K562 (cell line): ENCODE measurements at regions not wholly inside any gene's neighbourhood (a gene's known extent, or its start where the extent isn't known, plus 50 kb on each side); places are given as distances from the start of the nearest gene placed in this dataset.

Experiments
- ATAC-seq: fragments of 200-7000 bp; cut with Tn5 transposase; 3 replicates; pipeline ENCODE4 v1.9.1; 2020; ENCODE audit warnings: moderate library complexity
- BruUV-seq: library from RNA; stranded (reverse); fragments of 400-500 nt; replicated peaks from 2 replicates; lab custom pipeline; 2021; lab: Mats Ljungman, UMichigan
- CTCF ChIA-PET: fragments of 300-600 bp; formaldehyde crosslinking; extraction: SDS; loops from one replicate; lab custom pipeline; 2021; ENCODE audit warnings: low intra/inter-chr PET ratio; lab: Yijun Ruan, JAX
- POLR2A ChIA-PET: fragments of 300-600, 350-650 bp; sonication (Branson Sonifier 250); formaldehyde crosslinking; extraction: SDS; loops from one replicate; lab custom pipeline; 2021; ENCODE audit warnings: antibody characterized with exemption, inconsistent platforms; lab: Yijun Ruan, JAX
- DNase-seq, 4 experiments: peaks; one replicate each; pipeline versions ENCODE4 v3.0.0 to v3.0.0-alpha.2; 2011 to 2018; ENCODE audit warnings: low spot score in 3 of 4, mixed read lengths in 3 of 4; ENCODE audit errors: extremely low read depth in 1 of 4
- FAIRE-seq: peaks from 2 replicates; lab custom pipeline; 2011; peaks lifted over from hg19 to GRCh38; lab: Jason Lieb, UNC
- H2AFZ ChIP-seq: 2 replicates; pipeline ENCODE4 v1.6.0; 2011; ENCODE audit warnings: low read depth, low read length, control low read depth, inconsistent platforms
- H3K27ac ChIP-seq: fragments of 200-600 bp; 3 replicates; pipeline ENCODE4 v1.8.0; 2011; ENCODE audit warnings: low read depth, mild to moderate bottlenecking, control low read depth, inconsistent platforms, low read length, moderate library complexity, mixed read lengths; ENCODE audit errors: extremely low read depth
- H3K27me3 ChIP-seq, 2 experiments: fragments of 300-600 bp in 1 of 2; 2 replicates in 1 of 2; 3 replicates in 1 of 2; pipeline versions ENCODE4 v1.6.0 to v1.8.0; 2011; ENCODE audit warnings: inconsistent platforms in 2 of 2, low read length in 2 of 2, mild to moderate bottlenecking in 1 of 2, mixed read lengths in 1 of 2, moderate library complexity in 1 of 2; ENCODE audit not compliant: control insufficient read depth in 2 of 2, insufficient read depth in 2 of 2
- H3K36me3 ChIP-seq: fragments of 300-600 bp; 3 replicates; pipeline ENCODE4 v1.8.0; 2011; ENCODE audit warnings: mild to moderate bottlenecking, low read length, inconsistent platforms; ENCODE audit not compliant: control insufficient read depth, insufficient read depth
- H3K4me1 ChIP-seq, 2 experiments: fragments of 200-600 bp in 1 of 2; replicated peaks in 1 of 2; 2 replicates in 1 of 2; 3 replicates in 1 of 2; pipeline versions ENCODE4 v1.5.1 to v1.8.0; 2011; ENCODE audit warnings: inconsistent platforms in 2 of 2, low read length in 2 of 2, mild to moderate bottlenecking in 1 of 2, mixed read lengths in 1 of 2, moderate library complexity in 1 of 2; ENCODE audit not compliant: control insufficient read depth in 2 of 2, insufficient read depth in 2 of 2
- H3K4me2 ChIP-seq: 2 replicates; pipeline ENCODE4 v1.6.1; 2011; ENCODE audit warnings: low read length, control low read depth, inconsistent platforms, mixed read lengths; ENCODE audit not compliant: insufficient read depth
- H3K4me3 ChIP-seq: fragments of 200-600 bp; sonication (generic), shearing (Covaris generic); 2 replicates; pipeline ENCODE4 v1.5.1; 2016; ENCODE audit warnings: control low read depth, inconsistent platforms
- H3K79me2 ChIP-seq: fragments of 200-600 bp; 3 replicates; pipeline ENCODE4 v1.8.0; 2011; ENCODE audit warnings: low read length, inconsistent platforms; ENCODE audit not compliant: control insufficient read depth, insufficient read depth
- H3K9ac ChIP-seq, 2 experiments: 2 replicates each; pipeline versions ENCODE4 v1.6.0 to v1.6.1; 2011; ENCODE audit warnings: low read depth in 2 of 2, low read length in 2 of 2, control low read depth in 1 of 2, inconsistent platforms in 1 of 2, mild to moderate bottlenecking in 1 of 2, mixed read lengths in 1 of 2; ENCODE audit not compliant: insufficient read depth in 1 of 2
- H3K9me1 ChIP-seq: one replicate; pipeline ENCODE4 v1.6.0; 2011; ENCODE audit warnings: inconsistent platforms, mild to moderate bottlenecking, low read length, moderate library complexity; ENCODE audit not compliant: control insufficient read depth, insufficient read depth
- H3K9me3 ChIP-seq: replicated peaks from 2 replicates; pipeline ENCODE4 v1.5.1; 2011; ENCODE audit warnings: low read depth, low read length, inconsistent platforms; ENCODE audit not compliant: control insufficient read depth, insufficient read depth
- H4K20me1 ChIP-seq: replicated peaks from 2 replicates; pipeline ENCODE4 v1.6.1; 2011; ENCODE audit warnings: low read length, inconsistent platforms, mixed read lengths; ENCODE audit not compliant: control insufficient read depth, insufficient read depth
- BRD4 ChIP-seq: fragments of 200-600 bp; sonication (generic); IDR thresholded peaks from 2 replicates; pipeline ENCODE4 v1.6.1; 2017; ENCODE audit warnings: inconsistent platforms
- CBFA2T2 ChIP-seq: fragments of 450-650 bp; conservative IDR thresholded peaks from 2 replicates; pipeline ENCODE4 v1.6.1; 2017; ENCODE audit warnings: mild to moderate bottlenecking
- CREBBP ChIP-seq: IDR thresholded peaks from one replicate; pipeline ENCODE4 v1.6.1; 2012; ENCODE audit warnings: low read depth, mild to moderate bottlenecking, control low read depth, inconsistent platforms, low read length
- EZH2 ChIP-seq: IDR thresholded peaks from 2 replicates; pipeline ENCODE4 v1.6.1; 2012; ENCODE audit warnings: low read depth, mild to moderate bottlenecking, inconsistent platforms, low read length, borderline replicate concordance
- MLLT1 ChIP-seq, 2 experiments: fragments of 450-650 bp; IDR thresholded peaks; 2 replicates each; pipeline ENCODE4 v1.6.1; 2016
- POLR2A ChIP-seq: fragments of 450-650 bp; conservative IDR thresholded peaks from 2 replicates; pipeline ENCODE4 v1.6.1; 2016
- RBM17 ChIP-seq: fragments of 200-400 bp; formaldehyde crosslinking; IDR thresholded peaks from 2 replicates; pipeline ENCODE4 v1.6.1; 2017; ENCODE audit warnings: low read depth, mild to moderate bottlenecking, low read length, borderline replicate concordance
- RBM22 ChIP-seq: fragments of 200-400 bp; formaldehyde crosslinking; IDR thresholded peaks from 2 replicates; pipeline ENCODE4 v1.6.1; 2018; ENCODE audit warnings: low read length, low read depth; ENCODE audit not compliant: poor library complexity, severe bottlenecking
- SRSF1 ChIP-seq: fragments of 200-400 bp; formaldehyde crosslinking; IDR thresholded peaks from 2 replicates; pipeline ENCODE4 v1.6.1; 2017; ENCODE audit warnings: mild to moderate bottlenecking, low read depth, low read length, moderate library complexity
- TRIM24 ChIP-seq, 2 experiments: fragments of 450-650 bp; IDR thresholded peaks; 2 replicates each; pipeline ENCODE4 v1.6.1; 2016
- TRIM25 ChIP-seq: fragments of 450-650 bp; IDR thresholded peaks from 2 replicates; pipeline ENCODE4 v1.7.0; 2016; ENCODE audit warnings: borderline replicate concordance
- ZBED1 ChIP-seq: IDR thresholded peaks from 2 replicates; pipeline ENCODE4 v1.6.1; 2014
- ZBTB9 ChIP-seq: fragments of 450-650 bp; formaldehyde crosslinking; IDR thresholded peaks from 2 replicates; pipeline ENCODE4 v1.4.0; 2020; ENCODE audit warnings: mild to moderate bottlenecking, moderate library complexity
- ZNF57 ChIP-seq: fragments of 450-650 bp; formaldehyde crosslinking; IDR thresholded peaks from 2 replicates; pipeline ENCODE4 v1.4.0; 2020; ENCODE audit warnings: mild to moderate bottlenecking, moderate library complexity
- ZNF589 ChIP-seq: fragments of 200-800 bp; sonication (Bioruptor generic); IDR thresholded peaks from 2 replicates; pipeline ENCODE4 v1.6.1; 2016; ENCODE audit warnings: low read depth, missing genetic modification characterization, missing compliant biosample characterization
- in situ Hi-C: fragments of 300-500 bp; cut with MboI; formaldehyde crosslinking; loops from 4 replicates; pipeline ENCODE4 v1.15.0; 2018; ENCODE audit warnings: inconsistent platforms, mixed read lengths
- intact Hi-C: fragments of 100-400 bp; cut with micrococcal nuclease; formaldehyde crosslinking; loops from 2 replicates; pipeline ENCODE4 v1.14.2; 2022

- TF ChIP-seq TRIM25 (no peak), EZH2 (no peak)
Observed at GRCh38 chr18:67665266-67665665, 148.7 kb upstream of the DSEL start (continued).

- Histone ChIP-seq H3K4me1 (no peaks in the 10 kb centered on the region), H3K36me3 (no peaks in the 10 kb centered on the region), H3K4me3 (no peak overlapping the region), H3K9me1 (no peaks in the 10 kb centered on the region), H3K4me2 (no peak overlapping the region), H3K27me3 (no peaks in the 10 kb centered on the region), H2AFZ (no peak overlapping the region), H3K79me2 (no peaks in the 10 kb centered on the region), H3K9ac (no peak overlapping the region), H3K27ac (no peak overlapping the region), H4K20me1 (no peaks in the 10 kb centered on the region), H3K9me3 (no peaks in the 10 kb centered on the region)
- BruUV-seq = no TSS peak
- TF ChIP-seq CBFA2T2 (no peak), ZBED1 (no peak), CREBBP (no peak), RBM22 (no peak), POLR2A (no peak), ZNF589 (CRISPR knock-in tag) (no peak), SRSF1 (no peak), ZBTB9 (CRISPR knock-in tag) (no peak), MLLT1 (IDR thresholded peaks at IDR 0.05) (no peak), RBM17 (no peak), TRIM24 (IDR thresholded peaks at IDR 0.05) (no peak), ZNF57 (CRISPR knock-in tag) (no peak), BRD4 (no peak)
- intact Hi-C loops (no loop called here), in situ Hi-C loops (no loop called here)
- ATAC-seq (no peak), DNase-seq (no peak), FAIRE-seq (no peak)
- CTCF ChIA-PET = no interaction called here
- POLR2A ChIA-PET = no interaction called here
Observed at GRCh38 chr18:67662996-67663395, 146.5 kb upstream of the DSEL start.
